ENCODE measurements at regions not wholly inside any gene's neighbourhood (a gene's known extent, or its start where the extent isn't known, plus 50 kb on each side); places are given as distances from the start of the nearest gene placed in this dataset.

- TF ChIP-seq CTCF (IDR thresholded peaks at IDR 0.05) (no peak), POLR2A (IDR thresholded peaks at IDR 0.05) (no peak)
Observed at GRCh38 chr3:115403786-115404185, 219.5 kb upstream of the GAP43 start.

Data from esophagus squamous epithelium (tissue), 4 donors.